ENCODE measurements at regions not wholly inside any gene's neighbourhood (a gene's known extent, or its start where the extent isn't known, plus 50 kb on each side); places are given as distances from the start of the nearest gene placed in this dataset.

- H3K27ac ChIP-seq (ENCODE audit: low read depth), result no peak overlapping the region
- H3K4me3 ChIP-seq (ENCODE audit: low read depth, low read length), result no peak overlapping the region
- DNase-seq (ENCODE audit: extremely low spot score), result no peak
- H3K4me1 ChIP-seq (ENCODE audit: insufficient read depth), result no peaks in the 10 kb centered on the region
- H3K36me3 ChIP-seq (ENCODE audit: insufficient read depth), result no peaks in the 10 kb centered on the region
- 59% methylated on average over 1 of the region's 1 CpG for WGBS
Observed at GRCh38 chr1:102420034-102420433, 423.3 kb upstream of the OLFM3 start.
